ENCODE measurements at regions not wholly inside any gene's neighbourhood (a gene's known extent, or its start where the extent isn't known, plus 50 kb on each side); places are given as distances from the start of the nearest gene placed in this dataset.

DNA sequence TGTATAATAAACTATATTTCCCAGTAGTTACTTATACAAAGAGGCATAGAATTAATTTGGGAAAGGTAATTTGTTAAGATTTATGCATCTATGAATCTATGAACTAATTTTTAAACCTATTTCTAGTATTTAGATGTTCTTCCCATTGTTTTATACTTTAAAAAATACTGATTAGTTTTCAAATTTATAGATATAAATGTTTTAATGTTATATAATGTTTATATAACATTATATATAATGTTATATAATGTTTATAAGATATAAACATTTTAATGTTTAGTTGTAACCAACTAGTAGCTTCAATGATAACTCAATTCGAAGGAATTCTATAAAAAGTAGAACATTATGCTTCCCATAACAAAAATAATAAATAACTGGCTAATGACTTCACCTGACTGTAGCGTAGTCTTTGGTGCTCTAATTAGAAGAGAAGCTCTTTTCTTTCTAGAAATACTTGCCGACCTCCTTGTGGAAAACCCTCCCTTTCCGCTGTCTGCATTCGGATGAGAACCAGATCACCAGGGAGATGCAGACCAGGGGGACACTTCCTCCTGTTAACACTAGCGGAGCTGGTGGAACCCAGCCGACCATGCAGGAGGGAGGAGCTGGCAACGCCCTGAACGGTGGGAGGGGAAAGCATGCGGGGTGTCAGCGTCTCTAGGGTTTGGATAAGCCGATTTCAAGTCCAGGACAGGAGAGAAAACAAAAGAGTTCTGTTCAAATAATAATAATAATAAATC is 158.4 kb downstream of the OR2B2 start:
- TF ChIP-seq, protein P1, sequence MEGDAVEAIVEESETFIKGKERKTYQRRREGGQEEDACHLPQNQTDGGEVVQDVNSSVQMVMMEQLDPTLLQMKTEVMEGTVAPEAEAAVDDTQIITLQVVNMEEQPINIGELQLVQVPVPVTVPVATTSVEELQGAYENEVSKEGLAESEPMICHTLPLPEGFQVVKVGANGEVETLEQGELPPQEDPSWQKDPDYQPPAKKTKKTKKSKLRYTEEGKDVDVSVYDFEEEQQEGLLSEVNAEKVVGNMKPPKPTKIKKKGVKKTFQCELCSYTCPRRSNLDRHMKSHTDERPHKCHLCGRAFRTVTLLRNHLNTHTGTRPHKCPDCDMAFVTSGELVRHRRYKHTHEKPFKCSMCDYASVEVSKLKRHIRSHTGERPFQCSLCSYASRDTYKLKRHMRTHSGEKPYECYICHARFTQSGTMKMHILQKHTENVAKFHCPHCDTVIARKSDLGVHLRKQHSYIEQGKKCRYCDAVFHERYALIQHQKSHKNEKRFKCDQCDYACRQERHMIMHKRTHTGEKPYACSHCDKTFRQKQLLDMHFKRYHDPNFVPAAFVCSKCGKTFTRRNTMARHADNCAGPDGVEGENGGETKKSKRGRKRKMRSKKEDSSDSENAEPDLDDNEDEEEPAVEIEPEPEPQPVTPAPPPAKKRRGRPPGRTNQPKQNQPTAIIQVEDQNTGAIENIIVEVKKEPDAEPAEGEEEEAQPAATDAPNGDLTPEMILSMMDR (conservative IDR thresholded peaks at IDR 0.05), result no peak
- TF ChIP-seq ZFX (IDR thresholded peaks at IDR 0.05), result no peak
